ENCODE measurements at regions not wholly inside any gene's neighbourhood (a gene's known extent, or its start where the extent isn't known, plus 50 kb on each side); places are given as distances from the start of the nearest gene placed in this dataset.

- Histone ChIP-seq H3K9ac (ENCODE audit: low read length) (no peak overlapping the region), H3K27ac (ENCODE audit: low read depth, low read length, poor library complexity, severe bottlenecking) (no peak overlapping the region), H3K27me3 (ENCODE audit: insufficient read depth, low read length) (no peaks in the 10 kb centered on the region), H3K36me3 (ENCODE audit: insufficient read depth, low read length) (no peaks in the 10 kb centered on the region), H3K4me1 (ENCODE audit: insufficient read depth, low read length, severe bottlenecking) (no peaks in the 10 kb centered on the region), H3K9me2 (ENCODE audit: low read depth, low read length) (no peaks in the 10 kb centered on the region), H4K20me1 (ENCODE audit: insufficient read depth, low read length) (no peaks in the 10 kb centered on the region), H3K4me2 (ENCODE audit: low read length) (no peak overlapping the region), H3K79me2 (ENCODE audit: insufficient read depth, low read length) (no peaks in the 10 kb centered on the region), H3K4me3 (ENCODE audit: low read depth, low read length, poor library complexity, severe bottlenecking) (no peak overlapping the region), H3K9me3 (ENCODE audit: low read length) (no peaks in the 10 kb centered on the region), H2AFZ (ENCODE audit: low read length) (no peak overlapping the region), H3F3A (ENCODE audit: insufficient read depth, low read length) (no peaks in the 10 kb centered on the region)
- TF ChIP-seq EZH2 (IDR thresholded peaks at IDR 0.05; ENCODE audit: borderline replicate concordance, low read length) = no peak
- no peak for TF ChIP-seq CTCF (IDR thresholded peaks at IDR 0.05; ENCODE audit: low read length)
Measured at GRCh38 chr17:54404259-54404658, 496.4 kb upstream of the TOM1L1 start.

GRCh38 chr17:54405826-54406225 is 494.8 kb upstream of the TOM1L1 start:
- Histone ChIP-seq H3K4me2 (ENCODE audit: low read length) (no peak overlapping the region), H3K4me3 (ENCODE audit: low read depth, low read length, poor library complexity, severe bottlenecking) (no peak overlapping the region), H3K27ac (ENCODE audit: low read depth, low read length, poor library complexity, severe bottlenecking) (no peak overlapping the region), H3K36me3 (ENCODE audit: insufficient read depth, low read length) (no peaks in the 10 kb centered on the region), H3K9me2 (ENCODE audit: low read depth, low read length) (no peaks in the 10 kb centered on the region), H3K9me3 (ENCODE audit: low read length) (no peaks in the 10 kb centered on the region), H3K27me3 (ENCODE audit: insufficient read depth, low read length) (no peaks in the 10 kb centered on the region), H3K4me1 (ENCODE audit: insufficient read depth, low read length, severe bottlenecking) (no peaks in the 10 kb centered on the region), H4K20me1 (ENCODE audit: insufficient read depth, low read length) (no peaks in the 10 kb centered on the region), H2AFZ (ENCODE audit: low read length) (no peak overlapping the region), H3K79me2 (ENCODE audit: insufficient read depth, low read length) (no peaks in the 10 kb centered on the region), H3K9ac (ENCODE audit: low read length) (no peak overlapping the region), H3F3A (ENCODE audit: insufficient read depth, low read length) (no peaks in the 10 kb centered on the region)
- no peak for TF ChIP-seq CTCF (IDR thresholded peaks at IDR 0.05; ENCODE audit: low read length)
- no peak for TF ChIP-seq EZH2 (IDR thresholded peaks at IDR 0.05; ENCODE audit: borderline replicate concordance, low read length)

- Histone ChIP-seq H3K27ac (ENCODE audit: low read depth, low read length, poor library complexity, severe bottlenecking) (no peak overlapping the region), H3K9me3 (ENCODE audit: low read length) (no peaks in the 10 kb centered on the region), H2AFZ (ENCODE audit: low read length) (no peak overlapping the region), H3K36me3 (ENCODE audit: insufficient read depth, low read length) (no peaks in the 10 kb centered on the region), H3K27me3 (ENCODE audit: insufficient read depth, low read length) (no peaks in the 10 kb centered on the region), H3F3A (ENCODE audit: insufficient read depth, low read length) (no peaks in the 10 kb centered on the region), H3K9me2 (ENCODE audit: low read depth, low read length) (no peaks in the 10 kb centered on the region), H3K9ac (ENCODE audit: low read length) (no peak overlapping the region), H4K20me1 (ENCODE audit: insufficient read depth, low read length) (no peaks in the 10 kb centered on the region), H3K4me1 (ENCODE audit: insufficient read depth, low read length, severe bottlenecking) (no peaks in the 10 kb centered on the region), H3K4me3 (ENCODE audit: low read depth, low read length, poor library complexity, severe bottlenecking) (no peak overlapping the region), H3K4me2 (ENCODE audit: low read length) (no peak overlapping the region), H3K79me2 (ENCODE audit: insufficient read depth, low read length) (no peaks in the 10 kb centered on the region)
- TF ChIP-seq CTCF (IDR thresholded peaks at IDR 0.05; ENCODE audit: low read length) = no peak
- TF ChIP-seq EZH2 (IDR thresholded peaks at IDR 0.05; ENCODE audit: borderline replicate concordance, low read length) = no peak
Measured at GRCh38 chr17:54408731-54409130, 491.9 kb upstream of the TOM1L1 start.

All from OCI-LY1 (cell line).